HCT116 (cell line): ENCODE measurements at regions not wholly inside any gene's neighbourhood (a gene's known extent, or its start where the extent isn't known, plus 50 kb on each side); places are given as distances from the start of the nearest gene placed in this dataset.

Source experiments
- ATAC-seq: fragments of 200-7000 bp; cut with Tn5 transposase; 2 replicates; pipeline ENCODE4 v1.9.1; 2020; ENCODE audit warnings: mild to moderate bottlenecking, moderate library complexity
- BruUV-seq: library from RNA; stranded (reverse); fragments of 400-500 nt; replicated peaks from 2 replicates; lab custom pipeline; 2021; lab: Mats Ljungman, UMichigan
- CTCF ChIA-PET: fragments of 300-600 bp; sonication (Branson Sonifier 250); formaldehyde crosslinking; loops from one replicate; lab custom pipeline; 2021; ENCODE audit warnings: antibody characterized with exemption; lab: Charles Lee
- POLR2A ChIA-PET: fragments of 300-600, 350-600 bp; sonication (Branson Sonifier 250); formaldehyde crosslinking; loops from one replicate; lab custom pipeline; 2021; ENCODE audit warnings: antibody characterized with exemption; lab: Charles Lee
- RAD21 ChIA-PET, 2 experiments: fragments of 300-600 bp; sonication (Branson Sonifier 250); formaldehyde crosslinking; loops; one replicate each; lab custom pipeline; 2023; ENCODE audit warnings: low total read pairs in 2 of 2; ENCODE audit not compliant: uncharacterized antibody in 2 of 2, unreplicated experiment in 2 of 2, low non-redundant PET in 1 of 2; lab: Charles Lee
- DNase-seq: peaks from one replicate; pipeline ENCODE4 v3.0.0-alpha.2; 2010; ENCODE audit warnings: low read depth, low spot score
- H2AFZ ChIP-seq: fragments of 200-600 bp; shearing (Covaris generic), sonication (generic); 2 replicates; pipeline ENCODE4 v1.6.1; 2017; ENCODE audit warnings: low read depth, mixed run types, mixed read lengths, antibody characterized with exemption, low read length; ENCODE audit not compliant: poor library complexity, severe bottlenecking
- H3K27ac ChIP-seq: 2 replicates; pipeline ENCODE4 v1.5.1; 2012; ENCODE audit warnings: low read depth, low read length
- H3K27me3 ChIP-seq: fragments of 200-600 bp; sonication (generic); 2 replicates; pipeline ENCODE4 v1.6.1; 2016; ENCODE audit warnings: mixed run types, low read length, mixed read lengths; ENCODE audit not compliant: insufficient read depth
- H3K36me3 ChIP-seq, 2 experiments: fragments of 200-500 bp in 1 of 2; fragments of 200-600 bp in 1 of 2; sonication (Bioruptor generic) in 1 of 2; sonication (generic) in 1 of 2; 2 replicates each; pipeline versions ENCODE4 v1.5.1 to v1.6.1; 2014 to 2016; ENCODE audit warnings: low read length in 2 of 2, inconsistent platforms in 1 of 2, mixed read lengths in 1 of 2, mixed run types in 1 of 2; ENCODE audit not compliant: insufficient read depth in 2 of 2, control insufficient read depth in 1 of 2
- H3K4me1 ChIP-seq, 2 experiments: fragments of 200-600 bp in 1 of 2; sonication (generic) in 1 of 2; 2 replicates each; pipeline versions ENCODE4 v1.5.1 to v1.6.1; 2012 to 2017; ENCODE audit warnings: low read length in 2 of 2, inconsistent platforms in 1 of 2, mild to moderate bottlenecking in 1 of 2, mixed read lengths in 1 of 2, mixed run types in 1 of 2, moderate library complexity in 1 of 2; ENCODE audit not compliant: insufficient read depth in 2 of 2, control insufficient read depth in 1 of 2
- H3K4me2 ChIP-seq: fragments of 200-600 bp; sonication (generic); 2 replicates; pipeline ENCODE4 v1.6.1; 2017; ENCODE audit warnings: mixed run types, low read length, mixed read lengths
- H3K4me3 ChIP-seq, 2 experiments: fragments of 200-600 bp in 1 of 2; sonication (generic) in 1 of 2; replicated peaks in 1 of 2; 2 replicates each; pipeline ENCODE4 v1.5.1; 2011 to 2016; ENCODE audit warnings: low read length in 2 of 2, control low read depth in 1 of 2, low read depth in 1 of 2, mild to moderate bottlenecking in 1 of 2, mixed read lengths in 1 of 2, mixed run types in 1 of 2
- H3K79me2 ChIP-seq: fragments of 200-600 bp; sonication (generic); 2 replicates; pipeline ENCODE4 v1.6.1; 2017; ENCODE audit warnings: mild to moderate bottlenecking, mixed run types, low read length, moderate library complexity, mixed read lengths; ENCODE audit not compliant: insufficient read depth
- H3K9ac ChIP-seq: fragments of 200-600 bp; sonication (generic); 2 replicates; pipeline ENCODE4 v1.6.1; 2016; ENCODE audit warnings: low read length, mixed read lengths
- H3K9me2 ChIP-seq: fragments of 200-600 bp; sonication (generic), shearing (Covaris generic); 2 replicates; pipeline ENCODE4 v1.6.1; 2017; ENCODE audit warnings: mixed run types, mild to moderate bottlenecking, moderate library complexity; ENCODE audit not compliant: insufficient read depth
- H3K9me3 ChIP-seq, 2 experiments: fragments of 200-500 bp in 1 of 2; fragments of 200-600 bp in 1 of 2; sonication (Bioruptor generic) in 1 of 2; sonication (generic) in 1 of 2; 2 replicates each; pipeline ENCODE4 v1.6.1; 2014 to 2017; ENCODE audit warnings: low read length in 2 of 2, mixed read lengths in 2 of 2, inconsistent platforms in 1 of 2, low read depth in 1 of 2, mild to moderate bottlenecking in 1 of 2, mixed run types in 1 of 2, moderate library complexity in 1 of 2; ENCODE audit not compliant: control insufficient read depth in 1 of 2, insufficient read depth in 1 of 2
- H4K20me1 ChIP-seq: fragments of 200-600 bp; sonication (generic), shearing (Covaris generic); 2 replicates; pipeline ENCODE4 v1.6.1; 2017; ENCODE audit warnings: mixed run types, mild to moderate bottlenecking, moderate library complexity; ENCODE audit not compliant: insufficient read depth
- ATF3 ChIP-seq: IDR thresholded peaks from 2 replicates; pipeline ENCODE4 v1.6.1; 2012
- CBX3 ChIP-seq: IDR thresholded peaks from 2 replicates; pipeline ENCODE4 v1.6.1; 2012; ENCODE audit warnings: low read depth
- CEBPB ChIP-seq: IDR thresholded peaks from 2 replicates; pipeline ENCODE4 v1.6.1; 2012; ENCODE audit warnings: low read depth
- CTCF ChIP-seq, 3 experiments: fragments of 200-600 bp in 1 of 3; sonication (generic) in 1 of 3; IDR thresholded peaks in 2 of 3; conservative IDR thresholded peaks in 1 of 3; 2 replicates each; pipeline ENCODE4 v1.5.1; 2012 to 2017; ENCODE audit warnings: low read depth in 2 of 3, low read length in 2 of 3, antibody characterized with exemption in 1 of 3, borderline replicate concordance in 1 of 3, control low read depth in 1 of 3, mild to moderate bottlenecking in 1 of 3, mixed read lengths in 1 of 3, mixed run types in 1 of 3, moderate library complexity in 1 of 3; ENCODE audit not compliant: insufficient read depth in 1 of 3
- EGR1 ChIP-seq: IDR thresholded peaks from 2 replicates; pipeline ENCODE4 v1.6.1; 2012; ENCODE audit warnings: low read depth
- ELF1 ChIP-seq: IDR thresholded peaks from 2 replicates; pipeline ENCODE4 v1.6.1; 2012; ENCODE audit warnings: low read depth, borderline replicate concordance
- EZH2 ChIP-seq: fragments of 200-600 bp; sonication (generic); IDR thresholded peaks from 2 replicates; pipeline ENCODE4 v1.6.1; 2017; ENCODE audit warnings: antibody characterized with exemption, mixed run types
- EZH2phosphoT487 ChIP-seq: fragments of 200-600 bp; IDR thresholded peaks from 2 replicates; pipeline ENCODE4 v1.6.1; 2018; ENCODE audit warnings: antibody characterized with exemption, borderline replicate concordance
- FOSL1 ChIP-seq: IDR thresholded peaks from 2 replicates; pipeline ENCODE4 v1.6.1; 2012; ENCODE audit warnings: low read depth
- JUND ChIP-seq: IDR thresholded peaks from 2 replicates; pipeline ENCODE4 v1.6.1; 2012
- MAX ChIP-seq: IDR thresholded peaks from 2 replicates; pipeline ENCODE4 v1.6.1; 2012
- POLR2A ChIP-seq: IDR thresholded peaks from 2 replicates; pipeline ENCODE4 v1.7.0; 2011; ENCODE audit warnings: borderline replicate concordance; ENCODE audit not compliant: insufficient read depth, insufficient read length; ENCODE audit errors: extremely low read depth
- SRF ChIP-seq: IDR thresholded peaks from 2 replicates; pipeline ENCODE4 v1.6.1; 2012; ENCODE audit warnings: low read depth
- ZBTB33 ChIP-seq: IDR thresholded peaks from 2 replicates; pipeline ENCODE4 v1.6.1; 2011; ENCODE audit warnings: mild to moderate bottlenecking, low read length, moderate library complexity; ENCODE audit not compliant: insufficient replicate concordance; ENCODE audit errors: extremely low read depth
- intact Hi-C: fragments of 100-400 bp; cut with micrococcal nuclease; formaldehyde crosslinking; loops from 2 replicates; pipeline ENCODE4 v1.10.0; 2022

GRCh38 chr20:53815509-53815908, 221.9 kb upstream of the ZNF217 start:
- Histone ChIP-seq H3K9ac (no peak overlapping the region), H3K9me3 (no peaks in the 10 kb centered on the region), H3K27ac (no peak overlapping the region), H3K4me1 (no peaks in the 10 kb centered on the region), H2AFZ (no peak overlapping the region), H3K4me2 (no peak overlapping the region), H3K27me3 (no peaks in the 10 kb centered on the region), H3K4me3 (no peak overlapping the region), H3K36me3 (no peaks in the 10 kb centered on the region), H3K9me2 (no peaks in the 10 kb centered on the region), H4K20me1 (no peaks in the 10 kb centered on the region), H3K79me2 (no peaks in the 10 kb centered on the region)
- DNase-seq = no peak
- BruUV-seq = no TSS peak
- no peak for TF ChIP-seq CEBPB
- TF ChIP-seq CTCF (IDR thresholded peaks at IDR 0.05 in 2 of 3, conservative IDR thresholded peaks at IDR 0.05 in 1 of 3; ENCODE audit: borderline replicate concordance in 1 of 3, insufficient read depth in 1 of 3, low read depth in 2 of 3, low read length in 2 of 3) = no peak
- no peak for TF ChIP-seq FOSL1
- no peak for TF ChIP-seq MAX
- no peak for TF ChIP-seq EZH2phosphoT487
- TF ChIP-seq EZH2 = no peak
- TF ChIP-seq JUND = no peak
- no peak for TF ChIP-seq SRF
- no peak for TF ChIP-seq POLR2A
- TF ChIP-seq EGR1 = no peak
- no peak for TF ChIP-seq CBX3
- TF ChIP-seq ATF3 = no peak
- no peak for TF ChIP-seq ELF1
- TF ChIP-seq ZBTB33 = no peak
- intact Hi-C loops = no loop called here
- ChIA-PET RAD21 (no interaction called here), CTCF (no interaction called here), POLR2A (no interaction called here)
- no peak for ATAC-seq
